Omental fat pad (tissue), 3 donors: ENCODE measurements at regions not wholly inside any gene's neighbourhood (a gene's known extent, or its start where the extent isn't known, plus 50 kb on each side); places are given as distances from the start of the nearest gene placed in this dataset.

Experiments
- ATAC-seq: fragments of 150-250 bp; one replicate; pipeline ENCODE4 v1.9.1; 2016; ENCODE audit warnings: mild to moderate bottlenecking, moderate library complexity; ENCODE audit not compliant: low FRiP score
- DNase-seq: peaks from one replicate; pipeline ENCODE4 v3.0.0-alpha.2; 2019; ENCODE audit warnings: low spot score
- TF ChIP-seq, protein P1 (sequence below), 3 donors: fragments of 450-650 bp; IDR thresholded peaks; one replicate each; pipeline ENCODE4 v1.5.1; 2016 to 2017; ENCODE audit warnings: antibody characterized with exemption in 3 of 3, mild to moderate bottlenecking in 3 of 3, moderate library complexity in 2 of 3

DNA sequence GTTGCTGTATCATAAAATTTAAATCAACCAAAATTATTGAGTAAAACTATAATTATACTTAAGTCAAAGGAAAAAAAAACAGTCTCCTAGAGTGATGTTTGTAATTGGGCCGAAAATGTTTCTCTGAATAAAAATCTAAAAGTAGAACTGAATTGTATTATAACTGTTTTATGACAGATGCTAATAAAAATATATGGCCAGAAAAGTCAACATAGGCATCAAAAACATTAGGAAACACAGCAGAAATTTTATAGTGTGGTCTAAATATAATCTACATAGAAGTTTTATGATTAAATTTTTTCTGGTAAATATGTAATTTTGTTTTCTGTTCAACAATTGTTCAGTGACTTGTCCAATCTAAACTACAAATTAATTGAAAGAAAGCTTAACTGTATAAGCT is 277.8 kb downstream of the ALX1 start:
- DNase-seq (no peak), ATAC-seq (no peak)

GRCh38 chr12:85558684-85559083 is 277.5 kb downstream of the RASSF9 start:
- ATAC-seq (no peak), DNase-seq (no peak)
- TF ChIP-seq, protein P1, sequence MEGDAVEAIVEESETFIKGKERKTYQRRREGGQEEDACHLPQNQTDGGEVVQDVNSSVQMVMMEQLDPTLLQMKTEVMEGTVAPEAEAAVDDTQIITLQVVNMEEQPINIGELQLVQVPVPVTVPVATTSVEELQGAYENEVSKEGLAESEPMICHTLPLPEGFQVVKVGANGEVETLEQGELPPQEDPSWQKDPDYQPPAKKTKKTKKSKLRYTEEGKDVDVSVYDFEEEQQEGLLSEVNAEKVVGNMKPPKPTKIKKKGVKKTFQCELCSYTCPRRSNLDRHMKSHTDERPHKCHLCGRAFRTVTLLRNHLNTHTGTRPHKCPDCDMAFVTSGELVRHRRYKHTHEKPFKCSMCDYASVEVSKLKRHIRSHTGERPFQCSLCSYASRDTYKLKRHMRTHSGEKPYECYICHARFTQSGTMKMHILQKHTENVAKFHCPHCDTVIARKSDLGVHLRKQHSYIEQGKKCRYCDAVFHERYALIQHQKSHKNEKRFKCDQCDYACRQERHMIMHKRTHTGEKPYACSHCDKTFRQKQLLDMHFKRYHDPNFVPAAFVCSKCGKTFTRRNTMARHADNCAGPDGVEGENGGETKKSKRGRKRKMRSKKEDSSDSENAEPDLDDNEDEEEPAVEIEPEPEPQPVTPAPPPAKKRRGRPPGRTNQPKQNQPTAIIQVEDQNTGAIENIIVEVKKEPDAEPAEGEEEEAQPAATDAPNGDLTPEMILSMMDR (IDR thresholded peaks at IDR 0.05): no peak

More for the DNA sequence above, 277.8 kb downstream of the ALX1 start:
- TF ChIP-seq, protein P1 (IDR thresholded peaks at IDR 0.05): no peak

- no peak for ATAC-seq
- TF ChIP-seq, protein P1 (IDR thresholded peaks at IDR 0.05): no peak
- DNase-seq: no peak
Measured at GRCh38 chr12:85559127-85559526, 277.1 kb downstream of the RASSF9 start.

GRCh38 chr12:85559536-85559935 is 276.7 kb downstream of the RASSF9 start:
- no peak for ATAC-seq
- TF ChIP-seq, protein P1 (IDR thresholded peaks at IDR 0.05): no peak
- DNase-seq: no peak

- TF ChIP-seq, protein P1 (IDR thresholded peaks at IDR 0.05): no peak
- ATAC-seq (no peak), DNase-seq (no peak)
Measured at GRCh38 chr12:85562765-85563164, 273.4 kb downstream of the RASSF9 start.

DNA sequence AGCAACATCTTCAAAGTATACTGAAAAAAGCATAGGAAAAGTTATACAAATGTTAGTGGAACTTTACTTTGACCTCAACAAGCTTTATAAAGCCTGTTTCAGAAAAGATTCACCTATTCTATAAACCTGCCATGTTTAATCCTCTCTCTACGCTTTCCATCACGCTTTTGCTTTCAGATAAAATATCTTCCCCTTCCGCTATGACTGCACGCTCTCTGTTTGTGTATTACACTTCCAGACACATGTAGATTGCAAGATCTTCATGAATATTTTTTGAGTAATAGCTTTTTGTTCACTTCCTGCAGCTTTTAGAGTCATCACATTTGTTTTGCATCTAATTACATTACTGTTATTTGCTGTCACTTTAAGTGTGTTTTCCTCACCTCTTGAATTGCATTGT is 271.4 kb downstream of the RASSF9 start:
- DNase-seq: no peak
- TF ChIP-seq, protein P1 (IDR thresholded peaks at IDR 0.05): no peak
- ATAC-seq: no peak

DNA sequence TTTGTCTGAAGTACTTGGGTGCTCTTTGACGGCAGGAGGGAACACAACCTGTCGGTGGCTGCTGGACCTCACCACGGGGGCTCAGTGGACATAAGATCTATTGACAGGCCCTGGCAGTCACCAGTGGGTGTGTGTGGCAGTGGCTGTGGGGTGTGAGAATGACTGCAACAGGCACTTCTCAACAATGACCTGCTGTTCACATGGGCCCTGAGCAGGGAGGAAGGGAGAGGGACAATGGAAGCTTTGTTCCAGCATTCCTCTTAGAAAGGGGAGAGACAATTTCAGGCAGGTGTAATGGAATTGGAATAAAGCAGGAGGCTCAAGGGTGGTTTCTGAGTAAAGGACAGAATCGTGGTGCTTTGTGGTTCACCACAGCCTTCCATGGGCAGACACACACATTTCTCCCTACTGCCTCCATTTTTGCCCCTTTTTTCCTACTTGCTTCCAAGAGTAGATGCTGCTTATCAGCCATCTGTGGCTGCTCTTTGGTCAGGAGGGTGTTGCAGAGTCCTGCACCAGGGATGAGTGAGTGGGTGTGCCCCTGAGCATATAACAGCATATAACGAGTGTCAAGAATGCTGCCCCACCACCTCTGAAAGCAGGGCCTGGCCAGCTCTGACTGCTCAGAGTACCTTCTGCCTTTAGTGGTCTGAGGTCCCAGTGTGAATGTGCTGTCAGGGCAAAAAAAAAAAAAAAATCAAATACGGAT is 267.7 kb downstream of the RASSF9 start:
- TF ChIP-seq, protein P1 (IDR thresholded peaks at IDR 0.05): no peak
- DNase-seq (no peak), ATAC-seq (no peak)
